Osteoblast (primary cell): ENCODE measurements at regions not wholly inside any gene's neighbourhood (a gene's known extent, or its start where the extent isn't known, plus 50 kb on each side); places are given as distances from the start of the nearest gene placed in this dataset.

Source experiments
- DNase-seq: peaks from one replicate; pipeline ENCODE4 v3.0.0; 2011; ENCODE audit warnings: low spot score, mixed read lengths; ENCODE audit not compliant: insufficient read length; ENCODE audit errors: missing footprints
- H2AFZ ChIP-seq: 2 replicates; pipeline ENCODE4 v1.6.0; 2011; ENCODE audit warnings: mild to moderate bottlenecking, low read length
- H3K27ac ChIP-seq: 2 replicates; pipeline ENCODE4 v1.5.1; 2011; ENCODE audit warnings: mild to moderate bottlenecking, low read depth, low read length, moderate library complexity
- H3K27me3 ChIP-seq: 2 replicates; pipeline ENCODE4 v1.6.0; 2012; ENCODE audit warnings: mild to moderate bottlenecking, control low read depth, inconsistent platforms, low read length, moderate library complexity; ENCODE audit not compliant: insufficient read depth
- H3K36me3 ChIP-seq: 2 replicates; pipeline ENCODE4 v1.5.1; 2011; ENCODE audit warnings: mild to moderate bottlenecking, low read length, control low read depth, moderate library complexity; ENCODE audit not compliant: insufficient read depth
- H3K4me1 ChIP-seq: 2 replicates; pipeline ENCODE4 v1.5.1; 2011; ENCODE audit warnings: mild to moderate bottlenecking, low read length, control low read depth, moderate library complexity; ENCODE audit not compliant: insufficient read depth
- H3K4me2 ChIP-seq: 2 replicates; pipeline ENCODE4 v1.6.0; 2011; ENCODE audit warnings: mild to moderate bottlenecking, low read length; ENCODE audit not compliant: insufficient read depth
- H3K4me3 ChIP-seq: fragments of 200-600 bp; sonication (generic); 3 replicates; pipeline ENCODE4 v1.5.1; 2012; ENCODE audit warnings: mild to moderate bottlenecking, low read length, inconsistent platforms; ENCODE audit not compliant: insufficient read depth
- H3K79me2 ChIP-seq: 2 replicates; pipeline ENCODE4 v1.6.0; 2012; ENCODE audit warnings: mild to moderate bottlenecking, low read length, control low read depth, inconsistent platforms; ENCODE audit not compliant: insufficient read depth
- H3K9me3 ChIP-seq: 2 replicates; pipeline ENCODE4 v1.5.1; 2011; ENCODE audit warnings: low read depth, low read length, control low read depth
- H4K20me1 ChIP-seq: 2 replicates; pipeline ENCODE4 v1.6.0; 2012; ENCODE audit warnings: mild to moderate bottlenecking, low read length, control low read depth; ENCODE audit not compliant: insufficient read depth
- TF ChIP-seq, protein P1 (sequence below): IDR thresholded peaks from 2 replicates; pipeline ENCODE4 v1.5.1; 2011; ENCODE audit warnings: mild to moderate bottlenecking, low read depth, low read length, moderate library complexity; ENCODE audit errors: extremely low read depth

DNA sequence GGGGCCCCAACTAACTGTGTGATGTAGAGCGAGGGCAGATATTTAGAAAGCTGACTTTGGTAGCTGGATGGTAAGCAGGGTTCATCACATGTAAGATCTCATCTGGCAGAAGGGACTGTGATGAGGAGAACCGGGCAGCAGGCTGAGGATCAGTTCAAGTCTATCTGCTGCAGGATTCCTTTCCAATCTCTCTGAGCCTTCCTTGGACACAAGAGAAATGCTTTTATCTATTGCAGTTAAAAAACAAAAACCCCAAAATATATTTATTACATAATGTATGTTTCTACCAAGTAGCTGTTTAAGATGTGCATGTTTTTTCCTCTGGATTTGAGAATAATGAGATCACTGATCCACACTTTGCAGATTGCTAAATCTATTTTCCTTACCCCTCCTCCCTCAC, 411.5 kb downstream of the RAP2B start:
- Histone ChIP-seq H2AFZ (no peak overlapping the region), H3K4me3 (no peak overlapping the region), H3K36me3 (no peaks in the 10 kb centered on the region), H3K79me2 (no peaks in the 10 kb centered on the region), H3K27ac (no peak overlapping the region), H3K9me3 (no peaks in the 10 kb centered on the region), H4K20me1 (no peaks in the 10 kb centered on the region), H3K27me3 (no peaks in the 10 kb centered on the region), H3K4me1 (no peaks in the 10 kb centered on the region), H3K4me2 (no peak overlapping the region)
- DNase-seq: no peak
- TF ChIP-seq, protein P1, sequence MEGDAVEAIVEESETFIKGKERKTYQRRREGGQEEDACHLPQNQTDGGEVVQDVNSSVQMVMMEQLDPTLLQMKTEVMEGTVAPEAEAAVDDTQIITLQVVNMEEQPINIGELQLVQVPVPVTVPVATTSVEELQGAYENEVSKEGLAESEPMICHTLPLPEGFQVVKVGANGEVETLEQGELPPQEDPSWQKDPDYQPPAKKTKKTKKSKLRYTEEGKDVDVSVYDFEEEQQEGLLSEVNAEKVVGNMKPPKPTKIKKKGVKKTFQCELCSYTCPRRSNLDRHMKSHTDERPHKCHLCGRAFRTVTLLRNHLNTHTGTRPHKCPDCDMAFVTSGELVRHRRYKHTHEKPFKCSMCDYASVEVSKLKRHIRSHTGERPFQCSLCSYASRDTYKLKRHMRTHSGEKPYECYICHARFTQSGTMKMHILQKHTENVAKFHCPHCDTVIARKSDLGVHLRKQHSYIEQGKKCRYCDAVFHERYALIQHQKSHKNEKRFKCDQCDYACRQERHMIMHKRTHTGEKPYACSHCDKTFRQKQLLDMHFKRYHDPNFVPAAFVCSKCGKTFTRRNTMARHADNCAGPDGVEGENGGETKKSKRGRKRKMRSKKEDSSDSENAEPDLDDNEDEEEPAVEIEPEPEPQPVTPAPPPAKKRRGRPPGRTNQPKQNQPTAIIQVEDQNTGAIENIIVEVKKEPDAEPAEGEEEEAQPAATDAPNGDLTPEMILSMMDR: no peak

DNA sequence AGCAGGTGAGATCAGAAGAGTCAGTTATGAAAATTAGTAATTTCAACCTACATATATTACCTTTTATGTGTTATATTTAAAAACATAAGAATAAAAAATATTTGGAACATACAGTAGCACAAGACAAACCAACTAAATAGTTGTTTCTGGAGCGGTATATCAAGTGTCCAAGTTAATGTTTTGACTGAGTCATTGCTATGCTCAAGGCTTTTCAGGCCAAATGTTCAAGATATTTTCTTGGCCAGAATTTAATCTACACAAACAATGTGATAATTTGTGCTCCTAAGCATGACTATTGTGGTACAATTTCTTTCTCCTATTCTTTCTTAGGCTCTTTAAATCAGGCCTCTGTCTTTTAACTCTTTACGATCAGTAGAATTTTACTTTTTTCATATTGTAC, 412.4 kb downstream of the RAP2B start:
- Histone ChIP-seq H3K36me3 (no peaks in the 10 kb centered on the region), H3K79me2 (no peaks in the 10 kb centered on the region), H3K4me2 (no peak overlapping the region), H3K4me3 (no peak overlapping the region), H2AFZ (no peak overlapping the region), H3K9me3 (no peaks in the 10 kb centered on the region), H4K20me1 (no peaks in the 10 kb centered on the region), H3K27ac (no peak overlapping the region), H3K4me1 (no peaks in the 10 kb centered on the region), H3K27me3 (no peaks in the 10 kb centered on the region)
- DNase-seq: no peak
- TF ChIP-seq, protein P1: no peak

DNA sequence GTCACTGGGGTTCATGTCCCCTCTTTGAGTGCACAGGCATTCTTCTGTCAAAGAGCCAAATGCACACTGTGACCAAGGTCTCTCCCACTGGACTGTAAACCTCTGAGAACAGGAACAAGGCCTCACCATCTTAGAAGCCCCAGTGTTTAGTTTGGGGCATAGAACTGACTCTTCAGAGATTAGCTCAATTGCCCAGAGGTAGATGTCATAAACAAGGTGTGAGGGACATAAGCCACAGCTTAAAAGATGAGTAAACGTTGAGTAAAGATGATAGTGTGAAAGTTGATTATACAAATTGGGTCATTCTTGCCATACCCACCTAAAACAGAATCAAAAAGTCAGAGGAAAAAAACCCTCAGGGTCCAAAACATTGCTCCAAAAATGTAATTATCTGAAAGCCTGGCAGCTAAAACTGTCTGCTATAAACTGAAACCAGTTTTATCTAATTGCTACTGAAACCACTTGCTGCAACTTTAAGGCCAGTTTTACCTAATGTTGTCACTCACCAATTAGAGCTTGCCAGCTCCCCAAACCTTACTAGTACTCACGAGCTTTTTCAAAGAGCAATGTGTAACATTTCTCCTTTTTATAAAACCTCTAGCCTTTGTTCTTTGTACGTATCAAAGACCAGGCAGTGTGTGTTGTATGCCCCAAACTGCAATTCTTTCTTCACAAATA, 415.2 kb downstream of the RAP2B start:
- Histone ChIP-seq H3K27ac (no peak overlapping the region), H4K20me1 (no peaks in the 10 kb centered on the region), H3K4me1 (no peaks in the 10 kb centered on the region), H3K4me2 (no peak overlapping the region), H3K4me3 (no peak overlapping the region), H3K9me3 (no peaks in the 10 kb centered on the region), H3K79me2 (no peaks in the 10 kb centered on the region), H3K36me3 (no peaks in the 10 kb centered on the region), H2AFZ (no peak overlapping the region), H3K27me3 (no peaks in the 10 kb centered on the region)
- TF ChIP-seq, protein P1: no peak
- DNase-seq: no peak

DNA sequence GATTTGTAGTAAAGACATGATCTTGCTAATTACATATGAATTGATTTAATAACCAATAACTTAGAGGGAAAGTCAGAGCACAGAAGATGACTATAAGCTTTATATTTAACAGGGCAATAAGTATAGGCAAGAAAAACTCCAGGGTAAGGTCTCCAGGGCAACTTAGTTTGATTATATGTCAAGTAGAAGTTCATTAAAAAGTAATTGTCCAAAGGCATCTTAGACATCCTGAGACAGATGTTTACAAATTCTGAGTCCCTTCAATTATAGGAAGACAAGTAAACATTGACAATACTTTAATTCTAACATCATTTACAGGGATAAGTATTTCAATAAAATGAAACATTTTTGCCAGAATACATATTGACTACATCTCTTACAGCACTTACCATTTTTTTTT, 416.0 kb downstream of the RAP2B start:
- H2AFZ ChIP-seq: no peak overlapping the region
- no peak overlapping the region for H3K27ac ChIP-seq
- H3K36me3 ChIP-seq: no peaks in the 10 kb centered on the region
- TF ChIP-seq, protein P1: no peak
- H3K9me3 ChIP-seq: no peaks in the 10 kb centered on the region
- no peak for DNase-seq
- no peaks in the 10 kb centered on the region for H3K79me2 ChIP-seq
- H3K4me3 ChIP-seq: no peak overlapping the region
- H4K20me1 ChIP-seq: no peaks in the 10 kb centered on the region
- H3K4me2 ChIP-seq: no peak overlapping the region
- H3K4me1 ChIP-seq: no peaks in the 10 kb centered on the region
- no peaks in the 10 kb centered on the region for H3K27me3 ChIP-seq
